KMS-11 (cell line): ENCODE measurements at regions not wholly inside any gene's neighbourhood (a gene's known extent, or its start where the extent isn't known, plus 50 kb on each side); places are given as distances from the start of the nearest gene placed in this dataset.

Experiments
- H2AFZ ChIP-seq: fragments of 200-600 bp; sonication (generic); 2 replicates; pipeline ENCODE4 v1.6.1; 2016; ENCODE audit warnings: antibody characterized with exemption, mixed run types, low read depth
- H3K27ac ChIP-seq: fragments of 200-600 bp; sonication (generic); 2 replicates; pipeline ENCODE4 v1.6.1; 2016; ENCODE audit warnings: mild to moderate bottlenecking, mixed run types
- H3K27me3 ChIP-seq: fragments of 200-600 bp; sonication (generic); 2 replicates; pipeline ENCODE4 v1.6.1; 2017; ENCODE audit warnings: mild to moderate bottlenecking, low read depth, mixed run types, moderate library complexity; ENCODE audit not compliant: insufficient read depth
- H3K36me3 ChIP-seq: fragments of 200-600 bp; sonication (generic); 2 replicates; pipeline ENCODE4 v1.6.1; 2017; ENCODE audit warnings: mild to moderate bottlenecking, mixed run types; ENCODE audit not compliant: insufficient read depth
- H3K4me1 ChIP-seq: fragments of 200-600 bp; sonication (generic); 2 replicates; pipeline ENCODE4 v1.6.1; 2016; ENCODE audit warnings: mild to moderate bottlenecking, low read depth, mixed run types; ENCODE audit not compliant: poor library complexity, severe bottlenecking
- H3K4me2 ChIP-seq: fragments of 200-600 bp; sonication (generic); 2 replicates; pipeline ENCODE4 v1.7.0; 2016; ENCODE audit warnings: mild to moderate bottlenecking, mixed run types
- H3K4me3 ChIP-seq: fragments of 200-600 bp; sonication (generic); IDR thresholded peaks from 2 replicates; pipeline ENCODE4 v1.6.1; 2017; ENCODE audit warnings: low read depth, low read length, mixed read lengths; ENCODE audit not compliant: insufficient read depth
- H3K79me2 ChIP-seq: fragments of 200-600 bp; sonication (generic); 2 replicates; pipeline ENCODE4 v1.6.1; 2016; ENCODE audit warnings: low read depth, mixed run types; ENCODE audit not compliant: insufficient read depth
- H3K9ac ChIP-seq: fragments of 200-600 bp; sonication (generic); 2 replicates; pipeline ENCODE4 v1.6.1; 2016; ENCODE audit warnings: mild to moderate bottlenecking, mixed run types
- H4K20me1 ChIP-seq: fragments of 200-600 bp; sonication (generic); 2 replicates; pipeline ENCODE4 v1.6.1; 2016; ENCODE audit warnings: mild to moderate bottlenecking, mixed run types; ENCODE audit not compliant: insufficient read depth
- TF ChIP-seq, protein P1 (sequence below): fragments of 200-600 bp; sonication (generic); conservative IDR thresholded peaks from 2 replicates; pipeline ENCODE4 v1.6.1; 2017; ENCODE audit warnings: low read depth, mild to moderate bottlenecking, antibody characterized with exemption, low read length, moderate library complexity, mixed read lengths

- Histone ChIP-seq H2AFZ (no peak overlapping the region), H3K27me3 (no peaks in the 10 kb centered on the region), H3K79me2 (no peaks in the 10 kb centered on the region), H3K4me2 (peak overlapping the region; percentile 8; the same call in 1 of the 2 replicates), H3K4me3 (no peak overlapping the region), H3K36me3 (no peaks in the 10 kb centered on the region), H3K4me1 (peaks cover 15% of the 10 kb centered on the region), H3K9ac (no peak overlapping the region), H4K20me1 (no peaks in the 10 kb centered on the region), H3K27ac (no peak overlapping the region)
- TF ChIP-seq, protein P1, sequence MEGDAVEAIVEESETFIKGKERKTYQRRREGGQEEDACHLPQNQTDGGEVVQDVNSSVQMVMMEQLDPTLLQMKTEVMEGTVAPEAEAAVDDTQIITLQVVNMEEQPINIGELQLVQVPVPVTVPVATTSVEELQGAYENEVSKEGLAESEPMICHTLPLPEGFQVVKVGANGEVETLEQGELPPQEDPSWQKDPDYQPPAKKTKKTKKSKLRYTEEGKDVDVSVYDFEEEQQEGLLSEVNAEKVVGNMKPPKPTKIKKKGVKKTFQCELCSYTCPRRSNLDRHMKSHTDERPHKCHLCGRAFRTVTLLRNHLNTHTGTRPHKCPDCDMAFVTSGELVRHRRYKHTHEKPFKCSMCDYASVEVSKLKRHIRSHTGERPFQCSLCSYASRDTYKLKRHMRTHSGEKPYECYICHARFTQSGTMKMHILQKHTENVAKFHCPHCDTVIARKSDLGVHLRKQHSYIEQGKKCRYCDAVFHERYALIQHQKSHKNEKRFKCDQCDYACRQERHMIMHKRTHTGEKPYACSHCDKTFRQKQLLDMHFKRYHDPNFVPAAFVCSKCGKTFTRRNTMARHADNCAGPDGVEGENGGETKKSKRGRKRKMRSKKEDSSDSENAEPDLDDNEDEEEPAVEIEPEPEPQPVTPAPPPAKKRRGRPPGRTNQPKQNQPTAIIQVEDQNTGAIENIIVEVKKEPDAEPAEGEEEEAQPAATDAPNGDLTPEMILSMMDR = no peak
These were observed 191.6 kb downstream of the ANAPC10 start for GRCh38 chr4:144906181-144906925.

DNA sequence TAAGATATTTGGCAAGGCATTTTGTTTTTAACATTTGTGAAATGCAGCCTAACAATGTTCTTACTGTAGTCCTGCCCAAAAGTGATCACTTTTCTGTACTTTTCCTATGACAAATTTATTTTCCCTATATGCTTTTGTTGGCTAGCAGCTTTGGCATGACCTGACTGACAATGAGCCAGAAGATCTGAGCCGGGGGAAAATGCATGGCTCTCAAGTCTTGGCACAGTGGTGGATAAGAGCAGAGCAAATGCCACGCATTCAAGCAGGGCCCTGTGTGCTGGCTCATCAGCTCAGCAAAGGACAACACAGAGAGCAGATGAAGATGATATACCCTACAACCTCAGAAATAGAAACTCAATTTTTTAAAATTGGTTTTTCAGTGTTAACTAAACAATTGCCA, 187.3 kb downstream of the ANAPC10 start:
- H3K79me2 ChIP-seq = no peaks in the 10 kb centered on the region

More for the DNA sequence above, 187.3 kb downstream of the ANAPC10 start:
- Histone ChIP-seq H2AFZ (no peak overlapping the region), H4K20me1 (no peaks in the 10 kb centered on the region), H3K4me3 (no peak overlapping the region), H3K9ac (no peak overlapping the region), H3K4me1 (peaks cover 13% of the 10 kb centered on the region), H3K4me2 (no peak overlapping the region), H3K36me3 (no peaks in the 10 kb centered on the region), H3K27ac (no peak overlapping the region), H3K27me3 (no peaks in the 10 kb centered on the region)
- TF ChIP-seq, protein P1 = no peak
